GM10266 (cell line): ENCODE measurements at regions not wholly inside any gene's neighbourhood (a gene's known extent, or its start where the extent isn't known, plus 50 kb on each side); places are given as distances from the start of the nearest gene placed in this dataset.

Experiments
- DNase-seq: peaks from one replicate; pipeline ENCODE4 v3.0.0; 2012; ENCODE audit errors: extremely low spot score
- CTCF ChIP-seq: IDR thresholded peaks from 2 replicates; pipeline ENCODE4 v1.5.1; 2012; ENCODE audit warnings: mild to moderate bottlenecking, low read depth; ENCODE audit not compliant: control insufficient read depth, insufficient read depth; ENCODE audit errors: missing control alignments

GRCh38 chr21:29441651-29442050 is 142.9 kb downstream of the BACH1 start:
- no peak for TF ChIP-seq CTCF
- DNase-seq: no peak

- TF ChIP-seq CTCF: no peak
- DNase-seq: no peak
Observed at GRCh38 chr21:29443411-29444010, 144.8 kb downstream of the BACH1 start.

DNA sequence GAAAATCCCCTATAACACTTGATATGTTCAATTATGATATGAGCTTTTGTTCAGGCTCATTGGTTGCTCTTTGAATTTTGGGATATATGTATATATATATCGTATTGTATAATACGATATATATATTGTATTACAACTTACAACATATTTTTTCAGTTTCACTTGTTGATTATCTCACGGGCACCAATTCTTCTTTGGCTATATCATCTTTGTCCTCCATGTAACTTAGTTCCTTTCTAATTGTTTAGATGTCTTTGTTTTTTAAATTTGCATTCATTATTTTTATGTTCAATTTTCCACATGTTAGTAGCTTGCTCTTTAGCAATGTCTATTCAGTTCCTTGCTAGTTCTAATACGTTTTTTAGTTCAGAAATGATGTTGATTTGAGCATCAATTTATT is 150.0 kb downstream of the BACH1 start:
- DNase-seq: no peak
- no peak for TF ChIP-seq CTCF

GRCh38 chr21:29449306-29449950 is 150.7 kb downstream of the BACH1 start:
- no peak for DNase-seq
- no peak for TF ChIP-seq CTCF

- no peak for DNase-seq
- TF ChIP-seq CTCF: no peak
Observed at GRCh38 chr21:29450058-29450457, 151.3 kb downstream of the BACH1 start.

GRCh38 chr21:29453511-29453910 is 154.8 kb downstream of the BACH1 start:
- DNase-seq: no peak
- no peak for TF ChIP-seq CTCF

GRCh38 chr21:29454179-29454578 is 155.5 kb downstream of the BACH1 start:
- DNase-seq: no peak
- no peak for TF ChIP-seq CTCF
